ENCODE measurements at regions not wholly inside any gene's neighbourhood (a gene's known extent, or its start where the extent isn't known, plus 50 kb on each side); places are given as distances from the start of the nearest gene placed in this dataset.
A peak's percentile ranks its signal among the peaks of the same experiment; 100 is the strongest.

GRCh38 chr2:186263673-186264250 is 222.3 kb upstream of the ZC3H15 start:
- H3K4me3 ChIP-seq (replicated peaks; ENCODE audit: low read depth, low read length): no peak overlapping the region
- TF ChIP-seq CTCF (IDR thresholded peaks at IDR 0.05; ENCODE audit: low read length, missing control alignments): no peak
- no peak for DNase-seq (ENCODE audit: low read depth)

- no peak for TF ChIP-seq CTCF (IDR thresholded peaks at IDR 0.05; ENCODE audit: low read length, missing control alignments)
- H3K4me3 ChIP-seq (replicated peaks; ENCODE audit: low read depth, low read length): no peak overlapping the region
- DNase-seq (ENCODE audit: low read depth): no peak
Measured at GRCh38 chr2:186269536-186269935, 216.5 kb upstream of the ZC3H15 start.

GRCh38 chr2:186273953-186274352 is 212.1 kb upstream of the ZC3H15 start:
- no peak overlapping the region for H3K4me3 ChIP-seq (replicated peaks; ENCODE audit: low read depth, low read length)
- no peak for DNase-seq (ENCODE audit: low read depth)
- TF ChIP-seq CTCF (IDR thresholded peaks at IDR 0.05; ENCODE audit: low read length, missing control alignments): no peak

- no peak overlapping the region for H3K4me3 ChIP-seq (replicated peaks; ENCODE audit: low read depth, low read length)
- DNase-seq (ENCODE audit: low read depth): peak; percentile 37
- TF ChIP-seq CTCF (IDR thresholded peaks at IDR 0.05; ENCODE audit: low read length, missing control alignments): no peak
Measured at GRCh38 chr2:186274936-186275575, 211.0 kb upstream of the ZC3H15 start.

- H3K4me3 ChIP-seq (replicated peaks; ENCODE audit: low read depth, low read length): no peak overlapping the region
- DNase-seq (ENCODE audit: low read depth): no peak
- no peak for TF ChIP-seq CTCF (IDR thresholded peaks at IDR 0.05; ENCODE audit: low read length, missing control alignments)
Measured at GRCh38 chr2:186276909-186277308, 209.2 kb upstream of the ZC3H15 start.

- H3K4me3 ChIP-seq (replicated peaks; ENCODE audit: low read depth, low read length): no peak overlapping the region
- TF ChIP-seq CTCF (IDR thresholded peaks at IDR 0.05; ENCODE audit: low read length, missing control alignments): no peak
Measured at GRCh38 chr2:186281726-186282125, 204.3 kb upstream of the ZC3H15 start.

More at GRCh38 chr2:186281726-186282125, 204.3 kb upstream of the ZC3H15 start:
- DNase-seq (ENCODE audit: low read depth): no peak
